ENCODE measurements at regions not wholly inside any gene's neighbourhood (a gene's known extent, or its start where the extent isn't known, plus 50 kb on each side); places are given as distances from the start of the nearest gene placed in this dataset.

GRCh38 chr14:71812693-71813092, 119.5 kb upstream of the RGS6 start:
- no peak for DNase-seq (ENCODE audit: low read depth in 1 of 2, low spot score in 1 of 2)

GRCh38 chr14:71815110-71815509, 117.1 kb upstream of the RGS6 start:
- DNase-seq (ENCODE audit: low read depth in 1 of 2, low spot score in 1 of 2) = no peak

- DNase-seq (ENCODE audit: low read depth in 1 of 2, low spot score in 1 of 2) = no peak
Observed at GRCh38 chr14:71824816-71825215, 107.4 kb upstream of the RGS6 start.

- DNase-seq (ENCODE audit: low read depth in 1 of 2, low spot score in 1 of 2) = no peak
Observed at GRCh38 chr14:71833476-71833875, 98.8 kb upstream of the RGS6 start.

GRCh38 chr14:71834284-71835204, 97.7 kb upstream of the RGS6 start:
- no peak for DNase-seq (ENCODE audit: low read depth in 1 of 2, low spot score in 1 of 2)

GRCh38 chr14:71852181-71852580, 80.0 kb upstream of the RGS6 start:
- no peak for DNase-seq (ENCODE audit: low read depth in 1 of 2, low spot score in 1 of 2)

GRCh38 chr14:71855399-71856036, 76.7 kb upstream of the RGS6 start:
- peak in 1 of 2 donors; percentile 31 for DNase-seq (ENCODE audit: low read depth in 1 of 2, low spot score in 1 of 2)

- DNase-seq (ENCODE audit: low read depth in 1 of 2, low spot score in 1 of 2) = no peak
Observed at GRCh38 chr14:71856199-71856919, 75.9 kb upstream of the RGS6 start.

- DNase-seq (ENCODE audit: low read depth in 1 of 2, low spot score in 1 of 2) = no peak
Observed at GRCh38 chr14:71863049-71863448, 69.2 kb upstream of the RGS6 start.

- no peak for DNase-seq (ENCODE audit: low read depth in 1 of 2, low spot score in 1 of 2)
Observed at GRCh38 chr14:71863766-71864165, 68.5 kb upstream of the RGS6 start.

Measured in stimulated activated CD4-positive, alpha-beta T cell treated with anti-CD3 and anti-CD28 coated beads, Interleukin-15, amount 100 ng/mL, for 1 hour (primary cell).